Lower leg skin (tissue), 3 donors: ENCODE measurements at regions not wholly inside any gene's neighbourhood (a gene's known extent, or its start where the extent isn't known, plus 50 kb on each side); places are given as distances from the start of the nearest gene placed in this dataset.

ENCODE experiments used
- CTCF ChIP-seq, 3 donors: fragments of 450-650 bp; IDR thresholded peaks; one replicate each; pipeline ENCODE4 v1.5.1; 2016; ENCODE audit warnings: antibody characterized with exemption in 3 of 3, mild to moderate bottlenecking in 3 of 3, moderate library complexity in 2 of 3
- POLR2A ChIP-seq, 2 donors: fragments of 450-650 bp; IDR thresholded peaks; one replicate each; pipeline ENCODE4 v1.6.1; 2016 to 2017; ENCODE audit warnings: antibody characterized with exemption in 2 of 2, mild to moderate bottlenecking in 1 of 2, moderate library complexity in 1 of 2

- TF ChIP-seq CTCF (IDR thresholded peaks at IDR 0.05) (no peak), POLR2A (IDR thresholded peaks at IDR 0.05) (no peak)
These were observed 388.0 kb downstream of the ACTL7B start for GRCh38 chr9:108467653-108468324.
